HFF-Myc (cell line): ENCODE measurements at regions not wholly inside any gene's neighbourhood (a gene's known extent, or its start where the extent isn't known, plus 50 kb on each side); places are given as distances from the start of the nearest gene placed in this dataset.
"Not testable (repeated sequence)": the region's sequence is repeated elsewhere in the genome, so short reads cannot be mapped to it uniquely, and the experiment has no call there.

ENCODE experiments used
- DNase-seq: peaks from one replicate; pipeline ENCODE4 v3.0.0-alpha.2; 2011; ENCODE audit warnings: low read depth; ENCODE audit errors: extremely low read depth
- H3K4me3 ChIP-seq: replicated peaks from 2 replicates; pipeline ENCODE4 v1.5.1; 2011; ENCODE audit warnings: low read depth, mild to moderate bottlenecking, control low read depth, low read length
- TF ChIP-seq, protein P1 (sequence below): IDR thresholded peaks from 2 replicates; pipeline ENCODE4 v1.5.1; 2012; ENCODE audit warnings: mild to moderate bottlenecking, low read depth, low read length, control low read depth; ENCODE audit errors: missing control alignments

DNA sequence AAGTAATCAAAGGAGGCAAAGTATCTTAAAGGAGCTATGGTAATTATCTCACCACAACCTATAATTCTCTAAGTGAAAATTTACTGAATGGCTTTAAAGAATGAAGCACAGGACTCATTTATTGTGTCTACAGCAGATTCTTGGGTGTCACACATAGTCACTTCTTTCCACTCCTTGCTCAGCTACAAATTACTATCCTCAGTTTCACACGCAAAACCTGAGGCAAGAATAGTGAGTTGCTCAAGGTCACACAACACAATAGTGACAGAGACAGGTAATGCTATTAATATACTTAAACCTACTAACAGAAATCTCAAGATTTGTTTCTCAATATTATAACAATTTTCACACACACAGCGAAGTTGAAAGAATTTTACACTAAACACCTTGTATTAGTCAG lies 120.9 kb upstream of the STK32A start:
- no peak for DNase-seq
- H3K4me3 ChIP-seq: no peak overlapping the region
- TF ChIP-seq, protein P1, sequence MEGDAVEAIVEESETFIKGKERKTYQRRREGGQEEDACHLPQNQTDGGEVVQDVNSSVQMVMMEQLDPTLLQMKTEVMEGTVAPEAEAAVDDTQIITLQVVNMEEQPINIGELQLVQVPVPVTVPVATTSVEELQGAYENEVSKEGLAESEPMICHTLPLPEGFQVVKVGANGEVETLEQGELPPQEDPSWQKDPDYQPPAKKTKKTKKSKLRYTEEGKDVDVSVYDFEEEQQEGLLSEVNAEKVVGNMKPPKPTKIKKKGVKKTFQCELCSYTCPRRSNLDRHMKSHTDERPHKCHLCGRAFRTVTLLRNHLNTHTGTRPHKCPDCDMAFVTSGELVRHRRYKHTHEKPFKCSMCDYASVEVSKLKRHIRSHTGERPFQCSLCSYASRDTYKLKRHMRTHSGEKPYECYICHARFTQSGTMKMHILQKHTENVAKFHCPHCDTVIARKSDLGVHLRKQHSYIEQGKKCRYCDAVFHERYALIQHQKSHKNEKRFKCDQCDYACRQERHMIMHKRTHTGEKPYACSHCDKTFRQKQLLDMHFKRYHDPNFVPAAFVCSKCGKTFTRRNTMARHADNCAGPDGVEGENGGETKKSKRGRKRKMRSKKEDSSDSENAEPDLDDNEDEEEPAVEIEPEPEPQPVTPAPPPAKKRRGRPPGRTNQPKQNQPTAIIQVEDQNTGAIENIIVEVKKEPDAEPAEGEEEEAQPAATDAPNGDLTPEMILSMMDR: no peak

DNA sequence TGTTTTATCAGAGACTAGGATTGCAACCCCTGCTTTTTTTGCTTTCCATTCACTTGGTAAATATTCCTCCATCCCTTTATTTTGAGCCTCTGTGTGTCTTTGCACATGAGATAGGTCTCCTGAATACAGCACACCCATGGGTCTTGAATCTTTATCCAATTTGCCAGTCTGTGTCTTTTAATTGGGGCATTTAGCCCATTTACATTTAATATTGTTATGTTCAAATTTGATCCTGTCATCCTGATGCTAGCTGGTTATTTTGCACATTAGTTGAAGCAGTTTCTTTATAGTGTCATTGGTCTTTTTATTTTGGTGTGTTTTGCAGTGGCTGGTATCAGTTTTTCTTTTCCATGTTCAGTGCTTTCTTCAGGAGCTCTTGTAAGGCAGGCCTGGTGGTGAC lies 95.1 kb upstream of the STK32A start:
- DNase-seq, H3K4me3 ChIP-seq: not testable (repeated sequence)

DNA sequence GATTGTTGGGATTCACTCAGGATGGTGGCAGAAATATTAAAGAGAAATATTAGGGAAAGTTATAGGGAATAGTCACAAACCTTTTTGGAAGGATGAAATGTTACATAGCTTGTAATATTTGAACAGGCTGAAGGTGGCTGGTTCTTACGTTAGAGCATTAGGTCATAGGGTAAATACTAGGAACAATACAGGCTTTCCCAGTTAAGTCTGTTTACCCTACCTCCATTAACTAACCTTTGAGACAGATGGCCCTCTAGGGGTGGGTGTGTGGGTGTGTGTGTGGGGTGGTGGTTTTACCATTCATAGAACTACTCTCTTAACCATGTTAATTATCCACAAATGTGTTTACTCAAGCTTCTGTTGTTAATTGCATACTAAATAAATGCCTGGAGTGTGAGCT lies 94.3 kb upstream of the STK32A start:
- H3K4me3 ChIP-seq: no peak overlapping the region
- TF ChIP-seq, protein P1: no peak
- DNase-seq: no peak

DNA sequence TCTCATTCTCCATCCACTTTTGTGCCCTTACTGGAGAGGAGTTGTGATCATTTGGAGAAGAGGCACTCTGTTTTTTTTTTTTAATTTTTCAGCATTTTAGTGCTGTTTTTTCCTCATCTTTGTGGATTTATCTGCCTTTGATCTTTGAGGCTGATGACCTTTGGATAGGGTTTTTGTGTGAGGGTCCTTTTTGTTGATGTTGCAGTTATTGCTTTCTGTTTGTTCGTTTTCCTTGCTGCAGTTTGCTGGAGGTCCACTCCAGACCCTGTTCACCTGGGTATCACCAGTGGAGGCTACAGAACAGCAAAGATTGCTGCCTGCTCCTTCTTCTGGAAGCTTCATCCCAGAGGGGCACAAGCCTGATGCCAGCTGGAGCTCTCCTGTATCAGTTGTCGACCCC lies 93.2 kb upstream of the STK32A start:
- H3K4me3 ChIP-seq, DNase-seq: not testable (repeated sequence)

DNA sequence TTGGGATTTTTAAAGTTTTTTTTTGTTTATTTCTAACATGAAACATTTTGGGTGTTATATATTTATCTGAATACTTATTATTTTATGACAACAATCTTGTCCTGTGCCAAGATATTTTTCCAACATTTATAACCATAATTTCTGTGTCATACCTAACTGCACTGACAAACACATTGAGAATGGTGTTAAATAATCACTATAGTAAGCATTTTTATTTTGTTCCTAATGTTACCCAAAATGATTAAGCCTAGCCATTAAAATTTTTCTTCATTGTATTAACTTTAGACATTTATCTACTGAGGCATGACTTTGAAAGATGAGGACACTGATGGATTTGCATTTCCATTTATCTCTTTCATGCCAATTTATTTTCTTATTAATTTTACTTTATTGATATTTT lies 91.6 kb upstream of the STK32A start:
- no peak for DNase-seq
- no peak overlapping the region for H3K4me3 ChIP-seq
- TF ChIP-seq, protein P1: no peak

DNA sequence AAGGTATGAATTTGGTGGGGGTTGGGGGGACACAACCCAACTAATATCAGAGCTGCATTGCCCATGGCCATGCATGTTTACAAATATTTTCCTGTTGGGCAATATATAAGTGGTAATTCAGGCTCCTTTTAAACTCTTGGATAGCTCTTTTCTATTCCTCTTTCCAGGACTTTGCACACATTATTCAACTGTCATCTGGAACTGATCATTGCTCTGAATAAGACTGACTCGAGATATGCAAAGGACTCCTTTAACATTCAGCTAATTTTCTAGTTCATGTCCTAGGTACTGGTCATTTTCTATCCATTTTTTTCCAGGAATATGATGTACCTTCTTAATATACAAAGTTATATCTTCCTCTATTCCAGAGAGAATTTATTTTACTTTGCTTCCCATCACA lies 89.5 kb upstream of the STK32A start:
- TF ChIP-seq, protein P1: no peak
- no peak overlapping the region for H3K4me3 ChIP-seq
- no peak for DNase-seq

DNA sequence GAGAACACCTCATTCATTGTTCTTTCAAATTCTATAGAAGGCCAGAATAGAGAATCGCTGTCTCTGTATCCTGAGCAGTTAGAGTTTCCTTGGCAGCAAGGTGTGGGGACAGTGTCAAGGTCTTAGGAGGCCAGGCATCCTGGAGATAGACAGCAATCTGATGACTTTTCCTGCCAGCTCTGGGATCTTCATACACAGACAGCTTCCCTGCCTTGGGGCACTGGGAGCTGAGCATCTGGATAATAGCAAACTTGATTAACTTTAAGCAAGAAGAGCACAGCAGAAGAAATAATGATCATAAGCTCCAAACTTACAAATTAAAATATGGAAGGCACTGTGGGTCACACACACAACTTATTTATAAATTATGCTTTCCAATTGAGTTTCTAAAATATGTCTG lies 86.1 kb upstream of the STK32A start:
- TF ChIP-seq, protein P1: no peak
- no peak for DNase-seq

DNA sequence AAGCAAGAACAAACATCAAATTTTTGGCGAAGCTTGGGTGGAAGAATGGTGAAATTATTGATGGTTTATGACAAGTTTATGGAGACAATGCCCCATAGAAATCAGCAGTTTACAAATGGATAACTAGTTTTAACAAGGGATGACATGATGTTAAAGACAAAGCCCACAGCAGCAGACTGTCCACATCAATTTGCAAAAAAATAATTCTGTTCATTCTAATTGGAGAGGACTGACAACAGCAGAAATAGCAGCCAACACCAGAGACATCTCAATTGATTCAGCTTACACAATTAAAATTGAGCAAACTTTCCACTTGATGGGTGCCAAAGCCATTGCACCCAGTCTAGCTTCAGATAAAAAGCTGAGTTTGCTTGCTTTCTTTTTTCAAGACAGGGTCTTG lies 82.7 kb upstream of the STK32A start:
- H3K4me3 ChIP-seq: no peak overlapping the region
- TF ChIP-seq, protein P1: no peak
- no peak for DNase-seq

More for the DNA sequence above, 86.1 kb upstream of the STK32A start:
- H3K4me3 ChIP-seq: no peak overlapping the region
